Neural cell (in vitro differentiated cells): ENCODE measurements at regions not wholly inside any gene's neighbourhood (a gene's known extent, or its start where the extent isn't known, plus 50 kb on each side); places are given as distances from the start of the nearest gene placed in this dataset.

Source experiments
- H2AFZ ChIP-seq: fragments of 200-600, 300-800 bp; sonication (generic), shearing (Covaris generic); 2 replicates; pipeline ENCODE4 v1.6.0; 2014; ENCODE audit warnings: low read depth, mild to moderate bottlenecking, antibody characterized with exemption, low read length, moderate library complexity
- H3F3A ChIP-seq: fragments of 200-600 bp; shearing (Covaris generic); 2 replicates; pipeline ENCODE4 v1.6.1; 2016; ENCODE audit warnings: mild to moderate bottlenecking, moderate library complexity, mixed read lengths, antibody characterized with exemption, low read length; ENCODE audit not compliant: insufficient read depth, poor library complexity, severe bottlenecking
- H3K27ac ChIP-seq: fragments of 200-600, 300-800 bp; sonication (generic), shearing (Covaris generic); 2 replicates; pipeline ENCODE4 v1.5.1; 2014; ENCODE audit warnings: mild to moderate bottlenecking, low read length, moderate library complexity
- H3K27me3 ChIP-seq: fragments of 300-800, 200-600 bp; sonication (generic), shearing (Covaris generic); 2 replicates; pipeline ENCODE4 v1.6.0; 2014; ENCODE audit warnings: mild to moderate bottlenecking, low read depth, low read length, moderate library complexity; ENCODE audit not compliant: insufficient read depth
- H3K36me3 ChIP-seq: fragments of 300-800, 200-600 bp; sonication (generic), shearing (Covaris generic); 2 replicates; pipeline ENCODE4 v1.5.1; 2014; ENCODE audit warnings: mild to moderate bottlenecking, antibody characterized with exemption, low read length, moderate library complexity; ENCODE audit not compliant: insufficient read depth
- H3K4me2 ChIP-seq: fragments of 300-800, 200-600 bp; sonication (generic), shearing (Covaris generic); 2 replicates; pipeline ENCODE4 v1.6.0; 2014; ENCODE audit warnings: mild to moderate bottlenecking, low read length
- H3K4me3 ChIP-seq: fragments of 300-800, 200-600 bp; sonication (generic), shearing (Covaris generic); 2 replicates; pipeline ENCODE4 v1.5.1; 2014; ENCODE audit warnings: mild to moderate bottlenecking, low read length, moderate library complexity
- H3K79me2 ChIP-seq: fragments of 200-600 bp; shearing (Covaris generic); replicated peaks from 2 replicates; pipeline ENCODE4 v1.6.0; 2014; ENCODE audit warnings: mild to moderate bottlenecking, low read length, moderate library complexity; ENCODE audit not compliant: insufficient read depth
- H3K9ac ChIP-seq: fragments of 300-800, 200-600 bp; sonication (generic), shearing (Covaris generic); 2 replicates; pipeline ENCODE4 v1.6.1; 2016; ENCODE audit warnings: mild to moderate bottlenecking, low read length, mixed read lengths
- H3K9me2 ChIP-seq: fragments of 200-600 bp; shearing (Covaris generic); 2 replicates; pipeline ENCODE4 v1.6.1; 2016; ENCODE audit warnings: mild to moderate bottlenecking, low read length, mixed read lengths; ENCODE audit not compliant: insufficient read depth
- H3K9me3 ChIP-seq: fragments of 200-600, 300-800 bp; sonication (generic), shearing (Covaris generic); 2 replicates; pipeline ENCODE4 v1.6.1; 2016; ENCODE audit warnings: mild to moderate bottlenecking, mixed run types, low read length, moderate library complexity, mixed read lengths
- H4K20me1 ChIP-seq: fragments of 200-600 bp; shearing (Covaris generic); 2 replicates; pipeline ENCODE4 v1.6.1; 2016; ENCODE audit warnings: mild to moderate bottlenecking, mixed run types; ENCODE audit not compliant: insufficient read depth
- CTCF ChIP-seq: fragments of 450-650 bp; IDR thresholded peaks from 2 replicates; pipeline ENCODE4 v1.5.1; 2014; ENCODE audit warnings: antibody characterized with exemption, mild to moderate bottlenecking, moderate library complexity; ENCODE audit not compliant: poor library complexity, severe bottlenecking
- EP300 ChIP-seq: fragments of 450-650 bp; conservative IDR thresholded peaks from 2 replicates; pipeline ENCODE4 v1.6.1; 2014; ENCODE audit warnings: antibody characterized with exemption, mild to moderate bottlenecking, moderate library complexity; ENCODE audit not compliant: poor library complexity, severe bottlenecking
- EZH2 ChIP-seq: fragments of 200-600, 300-800 bp; shearing (Covaris generic), sonication (generic); IDR thresholded peaks from 2 replicates; pipeline ENCODE4 v1.6.1; 2014; ENCODE audit warnings: antibody characterized with exemption, low read length, borderline replicate concordance, mild to moderate bottlenecking; ENCODE audit not compliant: insufficient read depth, poor library complexity, severe bottlenecking
- MXI1 ChIP-seq: fragments of 450-650 bp; conservative IDR thresholded peaks from 2 replicates; pipeline ENCODE4 v1.6.1; 2014; ENCODE audit warnings: antibody characterized with exemption, mild to moderate bottlenecking; ENCODE audit not compliant: poor library complexity, severe bottlenecking
- POLR2AphosphoS5 ChIP-seq: IDR thresholded peaks from 2 replicates; pipeline ENCODE4 v1.6.1; 2012
- RAD21 ChIP-seq: fragments of 450-650 bp; conservative IDR thresholded peaks from 2 replicates; pipeline ENCODE4 v1.6.1; 2014; ENCODE audit warnings: antibody characterized with exemption, mild to moderate bottlenecking, moderate library complexity
- REST ChIP-seq: IDR thresholded peaks from 2 replicates; pipeline ENCODE4 v1.6.1; 2012; ENCODE audit warnings: borderline replicate concordance
- SMC3 ChIP-seq: fragments of 450-650 bp; conservative IDR thresholded peaks from 2 replicates; pipeline ENCODE4 v1.6.1; 2014; ENCODE audit warnings: antibody characterized with exemption, mild to moderate bottlenecking, moderate library complexity; ENCODE audit not compliant: poor library complexity
- TAF1 ChIP-seq: IDR thresholded peaks from 2 replicates; pipeline ENCODE4 v1.6.1; 2012; ENCODE audit warnings: low read depth

DNA sequence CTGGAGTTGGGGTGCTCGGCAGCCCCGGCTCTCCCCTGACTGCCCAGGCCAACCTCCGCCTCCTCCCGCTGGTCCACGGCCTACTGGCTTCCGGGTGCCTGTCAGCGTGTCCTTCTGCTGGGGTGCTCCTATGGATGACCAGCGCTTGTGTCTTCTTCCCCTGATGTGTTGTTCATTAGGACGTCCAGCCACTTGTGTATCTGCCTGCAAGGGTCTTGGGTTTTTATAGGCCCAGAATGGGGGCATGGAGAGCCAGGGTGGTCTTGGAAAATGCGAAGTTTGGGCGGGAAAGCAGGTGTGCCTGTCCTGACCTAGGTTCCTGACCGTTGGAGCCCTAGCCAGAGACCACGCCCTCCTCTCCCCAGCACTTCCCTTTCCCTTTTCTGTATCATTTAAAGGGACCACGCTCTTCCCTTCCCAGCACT is 139.8 kb downstream of the SLITRK5 start:
- H3F3A ChIP-seq = no peaks in the 10 kb centered on the region
- no peak overlapping the region for H2AFZ ChIP-seq
- H4K20me1 ChIP-seq = no peaks in the 10 kb centered on the region

GRCh38 chr13:87814403-87814802 is 143.2 kb downstream of the SLITRK5 start:
- TF ChIP-seq EP300 = no peak
- Histone ChIP-seq H3K9me2 (no peaks in the 10 kb centered on the region), H3K36me3 (no peaks in the 10 kb centered on the region), H3K27me3 (no peaks in the 10 kb centered on the region), H3K4me2 (no peak overlapping the region), H3F3A (no peaks in the 10 kb centered on the region), H2AFZ (no peak overlapping the region), H4K20me1 (no peaks in the 10 kb centered on the region), H3K9ac (no peak overlapping the region), H3K4me3 (no peak overlapping the region), H3K9me3 (no peaks in the 10 kb centered on the region), H3K79me2 (no peaks in the 10 kb centered on the region), H3K27ac (no peak overlapping the region)

More for the DNA sequence above, 139.8 kb downstream of the SLITRK5 start:
- TF ChIP-seq TAF1 (no peak), RAD21 (no peak), EP300 (no peak), SMC3 (no peak)
- Histone ChIP-seq H3K4me3 (no peak overlapping the region), H3K79me2 (no peaks in the 10 kb centered on the region), H3K27me3 (no peaks in the 10 kb centered on the region), H3K9me3 (no peaks in the 10 kb centered on the region), H3K9ac (no peak overlapping the region), H3K4me2 (no peak overlapping the region), H3K36me3 (no peaks in the 10 kb centered on the region), H3K9me2 (no peaks in the 10 kb centered on the region), H3K27ac (no peak overlapping the region)

GRCh38 chr13:87820241-87820640 is 149.1 kb downstream of the SLITRK5 start:
- Histone ChIP-seq H4K20me1 (no peaks in the 10 kb centered on the region), H3K9me3 (no peaks in the 10 kb centered on the region), H3K4me3 (no peak overlapping the region), H3K4me2 (no peak overlapping the region), H3K27ac (no peak overlapping the region), H3K36me3 (no peaks in the 10 kb centered on the region), H2AFZ (no peak overlapping the region), H3F3A (no peaks in the 10 kb centered on the region), H3K27me3 (no peaks in the 10 kb centered on the region), H3K9ac (no peak overlapping the region), H3K79me2 (no peaks in the 10 kb centered on the region), H3K9me2 (no peaks in the 10 kb centered on the region)
- no peak for TF ChIP-seq POLR2AphosphoS5
- TF ChIP-seq EP300 = no peak
- TF ChIP-seq RAD21 = no peak
- TF ChIP-seq TAF1 = no peak
- TF ChIP-seq CTCF = no peak
- no peak for TF ChIP-seq SMC3
- no peak for TF ChIP-seq REST
- TF ChIP-seq EZH2 = no peak
- no peak for TF ChIP-seq MXI1
